H9 (cell line): ENCODE measurements at regions not wholly inside any gene's neighbourhood (a gene's known extent, or its start where the extent isn't known, plus 50 kb on each side); places are given as distances from the start of the nearest gene placed in this dataset.

Source experiments
- DNase-seq: peaks from one replicate; pipeline ENCODE4 v3.0.0-alpha.2; 2017
- H2AFZ ChIP-seq: one replicate; pipeline ENCODE4 v1.6.1; 2013; ENCODE audit warnings: mild to moderate bottlenecking, low read length, control low read depth, moderate library complexity
- H2AK5ac ChIP-seq: 2 replicates; pipeline ENCODE4 v1.6.1; 2013; ENCODE audit warnings: low read length, control low read depth, mixed read lengths; ENCODE audit not compliant: insufficient read length
- H2BK120ac ChIP-seq: one replicate; pipeline ENCODE4 v1.6.1; 2013; ENCODE audit warnings: low read depth, mild to moderate bottlenecking, low read length, control low read depth, inconsistent platforms; ENCODE audit not compliant: poor library complexity, severe bottlenecking
- H2BK12ac ChIP-seq: 2 replicates; pipeline ENCODE4 v1.6.1; 2013; ENCODE audit warnings: low read length, control low read depth, mixed read lengths, low read depth; ENCODE audit not compliant: insufficient read length
- H2BK15ac ChIP-seq: 2 replicates; pipeline ENCODE4 v1.6.1; 2013; ENCODE audit warnings: low read depth, low read length, control low read depth
- H2BK20ac ChIP-seq: one replicate; pipeline ENCODE4 v1.6.1; 2013; ENCODE audit warnings: low read depth, mild to moderate bottlenecking, low read length, control low read depth, inconsistent platforms; ENCODE audit not compliant: poor library complexity, severe bottlenecking
- H2BK5ac ChIP-seq: 2 replicates; pipeline ENCODE4 v1.6.1; 2013; ENCODE audit warnings: low read length, control low read depth, mixed read lengths; ENCODE audit not compliant: insufficient read length
- H3K14ac ChIP-seq: 2 replicates; pipeline ENCODE4 v1.6.1; 2013; ENCODE audit warnings: low read length, control low read depth; ENCODE audit not compliant: insufficient read depth
- H3K18ac ChIP-seq: 2 replicates; pipeline ENCODE4 v1.6.1; 2013; ENCODE audit warnings: low read depth, mild to moderate bottlenecking, mixed read lengths, low read length, control low read depth; ENCODE audit not compliant: insufficient read length
- H3K23ac ChIP-seq: 2 replicates; pipeline ENCODE4 v1.6.1; 2013; ENCODE audit warnings: low read length, control low read depth, mixed read lengths, low read depth; ENCODE audit not compliant: insufficient read length
- H3K23me2 ChIP-seq: 2 replicates; pipeline ENCODE4 v1.6.1; 2013; ENCODE audit warnings: low read depth, mild to moderate bottlenecking, mixed read lengths, low read length, control low read depth; ENCODE audit not compliant: insufficient read length, poor library complexity, severe bottlenecking
- H3K27ac ChIP-seq: 2 replicates; pipeline ENCODE4 v1.5.1; 2013; ENCODE audit warnings: low read length, control low read depth, mixed read lengths, low read depth; ENCODE audit not compliant: insufficient read length
- H3K27me3 ChIP-seq: 2 replicates; pipeline ENCODE4 v1.6.1; 2013; ENCODE audit warnings: low read length, control low read depth, inconsistent platforms; ENCODE audit not compliant: insufficient read depth
- H3K4ac ChIP-seq: 2 replicates; pipeline ENCODE4 v1.6.1; 2013; ENCODE audit warnings: low read depth, mild to moderate bottlenecking, control low read depth, inconsistent platforms, low read length, moderate library complexity
- H3K4me1 ChIP-seq: 2 replicates; pipeline ENCODE4 v1.6.1; 2013; ENCODE audit warnings: low read length, control low read depth, inconsistent platforms; ENCODE audit not compliant: insufficient read depth
- H3K4me2 ChIP-seq: 2 replicates; pipeline ENCODE4 v1.6.1; 2013; ENCODE audit warnings: low read length, control low read depth, mixed read lengths; ENCODE audit not compliant: insufficient read length, insufficient read depth
- H3K56ac ChIP-seq: 2 replicates; pipeline ENCODE4 v1.6.1; 2013; ENCODE audit warnings: low read depth, mild to moderate bottlenecking, mixed read lengths, low read length, control low read depth; ENCODE audit not compliant: insufficient read length
- H3K79me1 ChIP-seq: 2 replicates; pipeline ENCODE4 v1.6.1; 2013; ENCODE audit warnings: low read depth, mild to moderate bottlenecking, moderate library complexity, low read length, control low read depth, inconsistent platforms; ENCODE audit not compliant: insufficient read depth, poor library complexity, severe bottlenecking
- H3K79me2 ChIP-seq: 2 replicates; pipeline ENCODE4 v1.6.1; 2013; ENCODE audit warnings: low read length, control low read depth, inconsistent platforms; ENCODE audit not compliant: insufficient read depth
- H3K9ac ChIP-seq: 2 replicates; pipeline ENCODE4 v1.6.1; 2013; ENCODE audit warnings: low read length, control low read depth, mixed read lengths; ENCODE audit not compliant: insufficient read length; ENCODE audit errors: extremely low read depth
- H3K9me3 ChIP-seq: one replicate; pipeline ENCODE4 v1.6.1; 2013; ENCODE audit warnings: low read depth, low read length, inconsistent platforms; ENCODE audit not compliant: control insufficient read depth
- H3T11ph ChIP-seq: one replicate; pipeline ENCODE4 v1.6.1; 2013; ENCODE audit warnings: mild to moderate bottlenecking, low read length, control low read depth, inconsistent platforms
- H4K20me1 ChIP-seq: one replicate; pipeline ENCODE4 v1.6.1; 2013; ENCODE audit not compliant: control insufficient read depth, insufficient read length, insufficient read depth
- H4K5ac ChIP-seq: 2 replicates; pipeline ENCODE4 v1.6.1; 2013; ENCODE audit warnings: low read depth, mild to moderate bottlenecking, mixed read lengths, low read length, control low read depth; ENCODE audit not compliant: insufficient read length
- H4K8ac ChIP-seq: replicated peaks from 2 replicates; pipeline ENCODE4 v1.6.1; 2013; ENCODE audit warnings: low read length, control low read depth, mixed read lengths, low read depth; ENCODE audit not compliant: insufficient read length
- H4K91ac ChIP-seq: 2 replicates; pipeline ENCODE4 v1.6.1; 2013; ENCODE audit warnings: low read depth, mild to moderate bottlenecking, moderate library complexity, mixed read lengths, low read length, control low read depth; ENCODE audit not compliant: insufficient read length
- H3K27ac Mint-ChIP-seq, 3 experiments: 2 replicates in 2 of 3; 3 replicates in 1 of 3; pipeline ENCODE4 v1.8.0; 2020 to 2021; ENCODE audit warnings: mixed read lengths in 3 of 3, mild to moderate bottlenecking in 1 of 3, moderate library complexity in 1 of 3
- H3K27me3 Mint-ChIP-seq: 2 replicates; pipeline ENCODE4 v1.8.0; 2021; ENCODE audit warnings: low read depth, mild to moderate bottlenecking, moderate library complexity, mixed read lengths
- H3K36me3 Mint-ChIP-seq, 3 experiments: 2 replicates in 2 of 3; 3 replicates in 1 of 3; pipeline ENCODE4 v1.8.0; 2020 to 2021; ENCODE audit warnings: low read depth in 3 of 3, mixed read lengths in 3 of 3; ENCODE audit not compliant: insufficient read depth in 1 of 3
- H3K4me1 Mint-ChIP-seq, 2 experiments: 2 replicates each; pipeline ENCODE4 v1.8.0; 2020; ENCODE audit warnings: mixed read lengths in 2 of 2
- H3K4me3 Mint-ChIP-seq, 2 experiments: 2 replicates in 1 of 2; 3 replicates in 1 of 2; pipeline ENCODE4 v1.8.0; 2020 to 2021; ENCODE audit warnings: mild to moderate bottlenecking in 2 of 2, mixed read lengths in 2 of 2, moderate library complexity in 1 of 2
- H3K9me3 Mint-ChIP-seq, 2 experiments: 2 replicates in 1 of 2; 3 replicates in 1 of 2; pipeline ENCODE4 v1.8.0; 2020; ENCODE audit warnings: mild to moderate bottlenecking in 2 of 2, mixed read lengths in 2 of 2, moderate library complexity in 1 of 2
- WGBS: extraction: QIAGEN DNeasy Blood & Tissue Kit; methylation state at CpG from one replicate; pipeline ENCODE4 v1.1.7; 2013; ENCODE audit warnings: missing lambda C conversion rate, low lambda C conversion rate, mixed read lengths; ENCODE audit not compliant: insufficient read length; ENCODE audit errors: extremely low coverage; 5-methylcytosine and 5-hydroxymethylcytosine counted together
- TF ChIP-seq, protein P1 (sequence below): fragments of 200-600 bp; sonication (generic); conservative IDR thresholded peaks from 3 replicates; pipeline ENCODE4 v1.8.0; 2021; ENCODE audit warnings: antibody characterized with exemption, mild to moderate bottlenecking

- Histone ChIP-seq H3K79me1 (no peaks in the 10 kb centered on the region), H2BK15ac (no peak overlapping the region), H3K23me2 (no peaks in the 10 kb centered on the region), H2AFZ (no peak overlapping the region), H3K18ac (no peak overlapping the region), H3K23ac (no peak overlapping the region), H2BK120ac (no peak overlapping the region), H4K8ac (no peak overlapping the region), H3K79me2 (no peaks in the 10 kb centered on the region), H3K14ac (no peak overlapping the region), H2BK20ac (no peak overlapping the region), H2BK12ac (no peak overlapping the region), H3K4me2 (no peak overlapping the region), H3K4ac (no peak overlapping the region), H3K9ac (no peak overlapping the region), H4K5ac (no peak overlapping the region), H4K20me1 (no peaks in the 10 kb centered on the region), H2AK5ac (no peak overlapping the region), H3K27ac (no peak overlapping the region), H3K27me3 (no peaks in the 10 kb centered on the region), H4K91ac (no peak overlapping the region), H3K9me3 (no peaks in the 10 kb centered on the region), H3T11ph (no peak overlapping the region), H3K4me1 (no peaks in the 10 kb centered on the region), H3K56ac (no peak overlapping the region), H2BK5ac (no peak overlapping the region)
- peaks cover 14% of the 10 kb centered on the region for H3K27me3 Mint-ChIP-seq
- H3K36me3 Mint-ChIP-seq, result peaks cover 0 to 4% (median 3%) of the 10 kb centered on the region in 3 experiments; a peak in 2 of 7 replicates
- no peak overlapping the region; a peak in 1 of 5 replicates for H3K4me3 Mint-ChIP-seq
- WGBS, result no CpG with 5 or more reads among the region's 5 CpGs
- TF ChIP-seq, protein P1, sequence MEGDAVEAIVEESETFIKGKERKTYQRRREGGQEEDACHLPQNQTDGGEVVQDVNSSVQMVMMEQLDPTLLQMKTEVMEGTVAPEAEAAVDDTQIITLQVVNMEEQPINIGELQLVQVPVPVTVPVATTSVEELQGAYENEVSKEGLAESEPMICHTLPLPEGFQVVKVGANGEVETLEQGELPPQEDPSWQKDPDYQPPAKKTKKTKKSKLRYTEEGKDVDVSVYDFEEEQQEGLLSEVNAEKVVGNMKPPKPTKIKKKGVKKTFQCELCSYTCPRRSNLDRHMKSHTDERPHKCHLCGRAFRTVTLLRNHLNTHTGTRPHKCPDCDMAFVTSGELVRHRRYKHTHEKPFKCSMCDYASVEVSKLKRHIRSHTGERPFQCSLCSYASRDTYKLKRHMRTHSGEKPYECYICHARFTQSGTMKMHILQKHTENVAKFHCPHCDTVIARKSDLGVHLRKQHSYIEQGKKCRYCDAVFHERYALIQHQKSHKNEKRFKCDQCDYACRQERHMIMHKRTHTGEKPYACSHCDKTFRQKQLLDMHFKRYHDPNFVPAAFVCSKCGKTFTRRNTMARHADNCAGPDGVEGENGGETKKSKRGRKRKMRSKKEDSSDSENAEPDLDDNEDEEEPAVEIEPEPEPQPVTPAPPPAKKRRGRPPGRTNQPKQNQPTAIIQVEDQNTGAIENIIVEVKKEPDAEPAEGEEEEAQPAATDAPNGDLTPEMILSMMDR, result no peak
- peaks cover 0 to 2% of the 10 kb centered on the region in 2 experiments; a peak in 2 of 4 replicates for H3K4me1 Mint-ChIP-seq
- DNase-seq, result peak; percentile 17
- peaks cover 5 to 11% of the 10 kb centered on the region in 2 experiments; a peak in 3 of 5 replicates for H3K9me3 Mint-ChIP-seq
- H3K27ac Mint-ChIP-seq, result no peak overlapping the region
Observed at GRCh38 chr9:93900436-93900819, 54.7 kb downstream of the BARX1 start.
